Hepatocyte (in vitro differentiated cells): ENCODE measurements at regions not wholly inside any gene's neighbourhood (a gene's known extent, or its start where the extent isn't known, plus 50 kb on each side); places are given as distances from the start of the nearest gene placed in this dataset.

ENCODE experiments used
- CTCF ChIP-seq: fragments of 200-600 bp; sonication (generic); IDR thresholded peaks from 2 replicates; pipeline ENCODE4 v1.5.1; 2016; ENCODE audit warnings: antibody characterized with exemption, mild to moderate bottlenecking; ENCODE audit not compliant: poor library complexity
- EZH2 ChIP-seq: fragments of 200-600 bp; sonication (generic); IDR thresholded peaks from 2 replicates; pipeline ENCODE4 v1.6.1; 2016; ENCODE audit warnings: antibody characterized with exemption, mild to moderate bottlenecking, borderline replicate concordance
- EZH2phosphoT487 ChIP-seq: fragments of 200-600 bp; sonication (generic); IDR thresholded peaks from one replicate; pipeline ENCODE4 v1.6.1; 2018; ENCODE audit warnings: antibody characterized with exemption, mild to moderate bottlenecking, low read depth, moderate library complexity; ENCODE audit not compliant: unreplicated experiment, severe bottlenecking

DNA sequence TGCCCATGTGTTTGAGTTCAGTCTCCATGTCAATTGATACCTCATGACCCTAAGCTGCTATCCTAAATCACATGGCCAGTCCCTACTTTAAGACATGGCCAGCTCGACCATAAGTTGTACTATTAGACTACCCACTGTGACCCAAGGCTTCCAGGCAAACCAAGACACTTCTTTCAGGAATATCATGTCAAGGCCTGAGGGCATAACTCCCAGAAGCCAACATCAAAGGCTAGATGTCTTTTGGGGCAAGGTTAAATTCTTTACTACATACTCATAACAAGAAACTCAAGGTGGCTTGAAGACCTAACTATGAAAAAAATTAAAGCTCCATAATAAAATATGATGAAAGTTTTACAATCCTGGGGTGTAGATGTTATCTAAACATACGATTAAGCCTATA, 192.9 kb upstream of the PRNP start:
- TF ChIP-seq EZH2 (no peak), CTCF (no peak), EZH2phosphoT487 (no peak)
